ENCODE measurements at regions not wholly inside any gene's neighbourhood (a gene's known extent, or its start where the extent isn't known, plus 50 kb on each side); places are given as distances from the start of the nearest gene placed in this dataset.

GRCh38 chr2:104701411-104701911, 152.5 kb upstream of the POU3F3 start:
- no peak for TF ChIP-seq CTCF (IDR thresholded peaks at IDR 0.05)
- no peak for TF ChIP-seq POLR2A (IDR thresholded peaks at IDR 0.05)
- no peak for TF ChIP-seq EP300 (IDR thresholded peaks at IDR 0.05)
- TF ChIP-seq POLR2AphosphoS5 (IDR thresholded peaks at IDR 0.05): no peak
- no peak overlapping the region for H3K4me3 ChIP-seq
- no peak overlapping the region for H3K27ac ChIP-seq
- WGBS: 74% methylated on average over 19 of the region's 19 CpGs
- peaks cover 4% of the 10 kb centered on the region for H3K4me1 ChIP-seq
- DNase-seq (ENCODE audit: low spot score in 2 of 2): no peak
- H3K36me3 ChIP-seq: no peaks in the 10 kb centered on the region
- H3K27me3 ChIP-seq: peaks cover 11% of the 10 kb centered on the region
- no peaks in the 10 kb centered on the region for H3K9me3 ChIP-seq

GRCh38 chr2:104702031-104702850, 151.7 kb upstream of the POU3F3 start:
- no peaks in the 10 kb centered on the region for H3K9me3 ChIP-seq
- WGBS: 50% methylated on average over 11 of the region's 11 CpGs
- peaks cover 11% of the 10 kb centered on the region for H3K27me3 ChIP-seq
- peaks cover 4% of the 10 kb centered on the region for H3K4me1 ChIP-seq
- no peak overlapping the region for H3K4me3 ChIP-seq
- TF ChIP-seq EP300 (IDR thresholded peaks at IDR 0.05) (no peak), POLR2AphosphoS5 (IDR thresholded peaks at IDR 0.05) (no peak), POLR2A (IDR thresholded peaks at IDR 0.05) (no peak), CTCF (IDR thresholded peaks at IDR 0.05) (no peak)
- no peaks in the 10 kb centered on the region for H3K36me3 ChIP-seq
- no peak for DNase-seq (ENCODE audit: low spot score in 2 of 2)
- no peak overlapping the region for H3K27ac ChIP-seq

GRCh38 chr2:104703669-104704068, 150.2 kb upstream of the POU3F3 start:
- no peaks in the 10 kb centered on the region for H3K9me3 ChIP-seq
- peaks cover 11% of the 10 kb centered on the region for H3K27me3 ChIP-seq
- no peak overlapping the region for H3K27ac ChIP-seq
- H3K4me3 ChIP-seq: no peak overlapping the region
- no peaks in the 10 kb centered on the region for H3K36me3 ChIP-seq
- TF ChIP-seq EP300 (IDR thresholded peaks at IDR 0.05) (no peak), POLR2AphosphoS5 (IDR thresholded peaks at IDR 0.05) (no peak), POLR2A (IDR thresholded peaks at IDR 0.05) (no peak), CTCF (IDR thresholded peaks at IDR 0.05) (no peak)
- DNase-seq (ENCODE audit: low spot score in 2 of 2): no peak
- WGBS: 49% methylated on average over 8 of the region's 8 CpGs
- peaks cover 4% of the 10 kb centered on the region for H3K4me1 ChIP-seq

GRCh38 chr2:104704496-104705245, 149.2 kb upstream of the POU3F3 start:
- no peak for DNase-seq (ENCODE audit: low spot score in 2 of 2)
- H3K4me3 ChIP-seq: no peak overlapping the region
- WGBS: 81% methylated on average over 16 of the region's 16 CpGs
- no peaks in the 10 kb centered on the region for H3K36me3 ChIP-seq
- peaks cover 4% of the 10 kb centered on the region for H3K4me1 ChIP-seq
- no peaks in the 10 kb centered on the region for H3K9me3 ChIP-seq
- peaks cover 11% of the 10 kb centered on the region for H3K27me3 ChIP-seq
- TF ChIP-seq EP300 (IDR thresholded peaks at IDR 0.05) (no peak), CTCF (IDR thresholded peaks at IDR 0.05) (no peak), POLR2AphosphoS5 (IDR thresholded peaks at IDR 0.05) (no peak), POLR2A (IDR thresholded peaks at IDR 0.05) (no peak)
- H3K27ac ChIP-seq: no peak overlapping the region

- TF ChIP-seq CTCF (IDR thresholded peaks at IDR 0.05): no peak
- TF ChIP-seq POLR2AphosphoS5 (IDR thresholded peaks at IDR 0.05): no peak
- no peak for TF ChIP-seq POLR2A (IDR thresholded peaks at IDR 0.05)
- TF ChIP-seq EP300 (IDR thresholded peaks at IDR 0.05): no peak
- DNase-seq (ENCODE audit: low spot score in 2 of 2): no peak
- WGBS: 77% methylated on average over 5 of the region's 5 CpGs
Measured at GRCh38 chr2:104707056-104707455, 146.9 kb upstream of the POU3F3 start.

More at GRCh38 chr2:104707056-104707455, 146.9 kb upstream of the POU3F3 start:
- peaks cover 4% of the 10 kb centered on the region for H3K4me1 ChIP-seq
- H3K36me3 ChIP-seq: no peaks in the 10 kb centered on the region
- no peak overlapping the region for H3K27ac ChIP-seq
- H3K4me3 ChIP-seq: no peak overlapping the region
- H3K9me3 ChIP-seq: no peaks in the 10 kb centered on the region
- H3K27me3 ChIP-seq: peaks cover 11% of the 10 kb centered on the region
